Transverse colon (tissue), 4 donors: ENCODE measurements at regions not wholly inside any gene's neighbourhood (a gene's known extent, or its start where the extent isn't known, plus 50 kb on each side); places are given as distances from the start of the nearest gene placed in this dataset.

Experiments
- CTCF ChIP-seq, 5 experiments: fragments of 200-600 bp in 3 of 5; fragments of 450-650 bp in 2 of 5; sonication (generic) in 3 of 5; IDR thresholded peaks; 1 replicate in 2 of 5; 2 replicates in 3 of 5; pipeline ENCODE4 v1.5.1; 2016 to 2017; ENCODE audit warnings: antibody characterized with exemption in 5 of 5, inconsistent platforms in 3 of 5, mild to moderate bottlenecking in 2 of 5, moderate library complexity in 1 of 5
- EP300 ChIP-seq: sonication (generic); formaldehyde crosslinking; IDR thresholded peaks from one replicate; pipeline ENCODE4 v1.6.1; 2017; ENCODE audit warnings: antibody characterized with exemption, low read depth
- POLR2A ChIP-seq: fragments of 450-650 bp; IDR thresholded peaks from one replicate; pipeline ENCODE4 v1.6.1; 2016; ENCODE audit warnings: antibody characterized with exemption, mild to moderate bottlenecking, moderate library complexity
- POLR2AphosphoS5 ChIP-seq, 3 donors: sonication (generic); formaldehyde crosslinking; IDR thresholded peaks; one replicate each; pipeline ENCODE4 v1.6.1; 2016; ENCODE audit warnings: antibody characterized with exemption in 3 of 3

GRCh38 chr18:2425426-2426317 lies 145.6 kb downstream of the METTL4 start:
- no peak for TF ChIP-seq CTCF (IDR thresholded peaks at IDR 0.05)
- no peak for TF ChIP-seq EP300
- TF ChIP-seq POLR2AphosphoS5 (IDR thresholded peaks at IDR 0.05) = no peak
- no peak for TF ChIP-seq POLR2A
